A673 (cell line): ENCODE measurements at regions not wholly inside any gene's neighbourhood (a gene's known extent, or its start where the extent isn't known, plus 50 kb on each side); places are given as distances from the start of the nearest gene placed in this dataset.

Experiments used
- CTCF ChIP-seq: fragments of 300-800, 200-600 bp; sonication (generic); conservative IDR thresholded peaks from 2 replicates; pipeline ENCODE4 v1.5.1; 2017; ENCODE audit warnings: low read depth, mild to moderate bottlenecking, antibody characterized with exemption, low read length, moderate library complexity, mixed read lengths
- EZH2 ChIP-seq: fragments of 200-600 bp; sonication (generic); IDR thresholded peaks from 2 replicates; pipeline ENCODE4 v1.6.1; 2017; ENCODE audit warnings: borderline replicate concordance, low read depth, mild to moderate bottlenecking, mixed read lengths, antibody characterized with exemption, low read length; ENCODE audit not compliant: poor library complexity, severe bottlenecking

GRCh38 chr2:157036726-157037125, 220.8 kb upstream of the GALNT5 start:
- TF ChIP-seq CTCF = no peak
- no peak for TF ChIP-seq EZH2
